Activated CD4-positive, alpha-beta T cell treated with anti-CD3 and anti-CD28 coated beads, Interleukin-2, amount 50 U/mL, for 16 hours (primary cell): ENCODE measurements at regions not wholly inside any gene's neighbourhood (a gene's known extent, or its start where the extent isn't known, plus 50 kb on each side); places are given as distances from the start of the nearest gene placed in this dataset.

Source experiments
- DNase-seq: peaks from one replicate; pipeline ENCODE4 v3.0.0-alpha.2; 2020

DNA sequence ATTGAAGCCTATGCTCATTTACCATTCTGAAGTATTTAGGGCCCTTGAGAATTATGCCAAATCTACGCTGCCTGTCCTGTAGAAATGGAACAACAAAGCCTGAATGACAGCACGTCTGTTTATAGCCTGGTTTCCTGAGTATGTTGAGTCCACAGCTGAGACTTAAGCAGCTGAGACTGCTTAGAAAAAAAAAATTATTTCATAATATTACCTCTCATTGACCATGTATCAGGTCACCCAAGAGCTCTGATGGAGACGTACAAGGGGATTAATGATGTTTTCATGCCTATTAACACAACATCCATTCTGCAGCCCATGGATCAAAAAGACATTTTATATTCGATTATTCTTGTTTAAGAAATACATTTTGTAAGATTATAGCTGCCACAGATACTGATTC, 387.2 kb upstream of the NCAM2 start:
- no peak for DNase-seq

DNA sequence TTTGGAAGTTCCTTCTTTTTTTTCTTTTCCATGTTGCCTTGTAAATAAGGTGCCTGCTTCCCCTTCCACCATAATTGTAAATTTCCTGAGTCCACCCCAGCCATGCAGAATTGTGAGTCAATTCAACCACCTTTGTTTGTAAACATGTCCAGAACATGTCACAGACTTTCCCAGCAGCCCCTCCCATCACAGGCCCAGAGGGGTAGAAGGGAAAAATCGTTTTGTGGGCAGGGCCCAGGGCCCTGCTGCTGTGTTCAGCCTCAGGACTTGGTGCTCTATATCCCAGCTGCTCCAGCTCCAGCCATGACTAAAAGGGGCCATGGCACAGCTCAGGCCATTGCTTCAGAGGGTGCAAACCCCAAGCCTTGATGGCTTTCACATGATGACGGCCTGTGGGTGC, 384.6 kb upstream of the NCAM2 start:
- no peak for DNase-seq

DNA sequence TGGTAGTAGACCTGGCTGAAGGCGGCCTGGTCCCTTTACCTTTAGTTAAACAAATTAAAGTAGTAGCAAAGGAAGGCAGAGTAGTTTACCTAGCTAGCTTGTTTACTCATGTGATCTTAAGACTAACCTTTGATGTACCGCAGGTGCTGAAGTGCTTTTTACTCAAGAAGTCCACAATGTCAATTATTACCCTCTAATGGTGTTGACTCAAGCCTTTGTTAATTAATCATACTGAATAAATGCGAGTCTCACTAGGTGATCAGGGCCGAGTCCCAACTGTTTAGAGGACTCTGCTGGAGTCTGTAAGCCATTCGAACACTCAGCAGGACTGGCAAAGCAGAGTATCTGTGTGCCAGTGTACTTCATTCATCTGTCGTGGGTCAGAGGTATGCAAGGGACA, 381.1 kb upstream of the NCAM2 start:
- no peak for DNase-seq

DNA sequence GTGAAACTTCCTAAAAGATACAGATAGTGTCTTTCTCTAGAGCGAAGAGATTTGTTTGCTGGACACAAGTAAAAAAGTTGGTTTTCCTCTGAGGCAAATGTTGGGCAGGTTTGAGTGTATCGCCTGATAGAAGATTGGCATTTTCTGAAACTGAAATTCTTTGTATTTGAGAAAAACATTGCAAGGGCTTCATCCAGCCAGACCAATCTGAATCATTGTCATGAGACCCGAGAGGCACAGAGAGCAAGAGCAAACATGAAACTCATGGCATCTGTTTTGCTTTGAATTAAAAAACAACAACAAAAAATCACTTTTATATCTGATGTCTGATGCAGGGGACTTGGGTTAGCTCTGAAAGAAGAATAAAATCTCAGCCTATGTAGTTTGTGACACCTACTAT, 379.3 kb upstream of the NCAM2 start:
- DNase-seq = no peak

GRCh38 chr21:20627594-20627993, 370.6 kb upstream of the NCAM2 start:
- no peak for DNase-seq

DNA sequence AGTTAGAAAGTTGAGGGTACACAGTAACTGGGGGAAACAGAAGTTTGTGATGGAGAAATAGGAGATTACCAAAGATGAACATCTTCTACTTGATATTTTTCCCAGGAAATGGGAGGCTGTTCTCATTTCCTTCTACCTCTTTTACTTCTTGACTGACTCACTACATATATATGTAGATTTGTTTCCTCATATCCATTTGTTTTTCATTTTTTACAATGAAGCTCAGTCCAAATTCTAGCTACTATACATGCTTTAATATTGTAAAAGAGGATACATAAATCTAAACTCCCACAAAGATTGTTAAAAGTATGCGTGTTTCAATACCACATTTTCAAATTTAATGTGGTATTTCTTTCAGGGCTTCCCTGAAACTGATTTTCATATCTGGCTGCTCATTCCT, 366.6 kb upstream of the NCAM2 start:
- no peak for DNase-seq

DNA sequence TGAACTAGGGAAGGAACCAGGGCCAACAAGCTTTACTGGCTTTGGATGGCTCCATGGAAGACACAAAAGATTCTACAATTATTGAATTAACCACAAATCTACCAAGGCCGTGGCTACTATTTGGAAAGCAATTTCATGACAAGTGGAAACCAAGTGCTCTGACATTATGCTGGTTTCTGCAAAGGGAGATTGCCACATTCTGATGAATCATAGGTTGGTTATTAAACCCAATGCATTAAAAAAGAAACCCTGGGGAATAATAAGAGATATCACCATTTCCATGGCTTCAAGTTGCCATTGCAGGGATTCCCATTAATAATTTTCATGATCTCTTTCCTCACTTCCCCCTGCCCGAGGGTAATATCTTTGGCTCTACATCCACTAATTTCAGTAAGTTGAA, 359.2 kb upstream of the NCAM2 start:
- no peak for DNase-seq

DNA sequence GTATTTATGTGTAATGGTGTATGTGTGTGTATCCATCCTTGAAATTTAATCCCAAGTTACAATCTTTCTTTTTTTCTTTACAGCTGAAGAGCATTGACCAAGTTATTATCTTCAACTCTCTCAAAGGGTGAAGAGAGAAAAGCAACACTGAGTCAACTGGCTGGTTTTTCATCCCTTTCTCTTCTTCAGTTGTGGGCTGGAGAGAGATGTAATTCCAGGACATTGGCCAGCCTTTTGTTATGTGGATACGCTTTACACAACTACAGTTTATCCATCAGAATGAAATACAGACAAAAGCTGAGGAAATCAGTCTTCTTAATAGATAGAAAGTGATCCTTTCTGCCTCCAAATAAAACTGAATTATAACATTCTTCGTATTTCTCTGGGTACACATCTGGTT, 357.0 kb upstream of the NCAM2 start:
- no peak for DNase-seq

DNA sequence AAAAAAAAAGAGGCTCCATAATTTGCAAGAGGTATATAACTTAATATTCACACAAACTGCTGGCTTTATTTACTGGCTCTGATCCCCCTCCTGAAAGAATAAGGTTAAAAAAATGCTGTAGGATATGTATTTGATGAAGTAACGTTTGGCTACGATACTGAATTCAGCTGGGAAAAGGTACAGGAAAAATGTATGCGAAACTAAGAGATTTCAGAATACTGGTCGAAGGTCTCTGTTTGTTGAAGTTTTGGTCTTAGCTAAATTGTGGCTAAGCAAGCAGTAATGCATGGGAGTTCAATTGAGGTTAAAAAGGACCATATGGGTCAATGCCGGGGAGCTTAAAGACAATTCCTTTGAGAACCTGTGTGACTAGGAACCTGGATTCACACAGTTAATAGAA, 355.5 kb upstream of the NCAM2 start:
- DNase-seq = no peak

GRCh38 chr21:20644552-20644951, 353.7 kb upstream of the NCAM2 start:
- DNase-seq = no peak

DNA sequence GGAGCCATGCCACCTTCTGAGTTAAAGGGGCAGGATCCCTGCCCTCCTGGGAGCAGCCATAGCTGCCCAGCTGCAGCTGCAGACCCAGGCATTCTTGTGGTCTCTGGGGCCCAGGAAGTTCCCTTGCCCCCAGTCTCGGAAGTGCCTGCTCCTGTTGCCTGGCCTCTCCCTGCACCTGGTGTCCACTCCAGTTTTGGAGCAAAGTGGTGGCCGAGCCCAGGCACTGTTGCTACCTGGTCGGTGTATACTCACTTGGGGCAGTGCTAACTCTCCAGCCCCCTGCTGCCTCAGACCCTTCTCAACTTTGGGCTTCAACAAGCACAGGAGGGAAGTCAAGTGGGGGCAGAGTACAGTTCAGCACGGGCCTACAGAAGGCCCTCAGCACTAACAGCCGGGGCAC, 352.9 kb upstream of the NCAM2 start:
- DNase-seq = no peak

DNA sequence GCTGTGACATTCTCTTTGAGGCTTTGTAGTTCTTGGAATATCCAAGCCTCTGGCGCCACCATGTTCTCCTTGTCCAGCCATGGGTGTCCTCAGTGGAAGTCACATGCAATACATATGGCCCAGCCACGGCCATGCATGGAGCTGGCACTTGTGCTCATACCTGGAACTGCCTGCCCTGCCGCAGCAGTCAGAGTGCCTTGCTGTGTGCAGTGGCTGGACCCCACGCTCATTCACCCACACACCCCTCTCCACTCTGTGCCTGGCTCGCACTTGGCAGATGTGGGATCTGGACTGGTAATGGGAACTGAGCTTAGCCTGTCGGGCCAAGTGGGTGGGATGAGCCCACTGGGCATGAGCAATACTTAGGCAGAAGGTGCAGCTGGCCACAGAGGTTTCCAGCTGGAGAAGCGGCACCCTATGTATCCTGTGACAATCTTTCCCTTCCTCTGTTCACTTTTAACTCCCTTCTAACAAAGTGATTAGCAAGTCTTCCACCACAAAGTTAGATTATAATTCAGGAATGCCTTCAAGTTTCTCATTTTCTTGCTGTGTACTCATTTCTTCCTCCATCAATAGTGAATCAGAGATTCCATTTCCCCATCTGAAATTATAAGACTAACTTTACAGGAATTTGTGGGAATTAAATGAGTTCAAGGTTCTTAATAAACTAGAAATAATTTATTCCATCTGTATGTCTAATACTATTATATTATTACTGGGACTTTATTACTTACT, 351.6 kb upstream of the NCAM2 start:
- no peak for DNase-seq

- DNase-seq = no peak
These were observed 350.6 kb upstream of the NCAM2 start for GRCh38 chr21:20647607-20648006.

- DNase-seq = no peak
These were observed 349.0 kb upstream of the NCAM2 start for GRCh38 chr21:20649231-20649630.

GRCh38 chr21:20652846-20653245, 345.4 kb upstream of the NCAM2 start:
- DNase-seq = no peak

- DNase-seq = no peak
These were observed 337.0 kb upstream of the NCAM2 start for GRCh38 chr21:20661246-20661645.

DNA sequence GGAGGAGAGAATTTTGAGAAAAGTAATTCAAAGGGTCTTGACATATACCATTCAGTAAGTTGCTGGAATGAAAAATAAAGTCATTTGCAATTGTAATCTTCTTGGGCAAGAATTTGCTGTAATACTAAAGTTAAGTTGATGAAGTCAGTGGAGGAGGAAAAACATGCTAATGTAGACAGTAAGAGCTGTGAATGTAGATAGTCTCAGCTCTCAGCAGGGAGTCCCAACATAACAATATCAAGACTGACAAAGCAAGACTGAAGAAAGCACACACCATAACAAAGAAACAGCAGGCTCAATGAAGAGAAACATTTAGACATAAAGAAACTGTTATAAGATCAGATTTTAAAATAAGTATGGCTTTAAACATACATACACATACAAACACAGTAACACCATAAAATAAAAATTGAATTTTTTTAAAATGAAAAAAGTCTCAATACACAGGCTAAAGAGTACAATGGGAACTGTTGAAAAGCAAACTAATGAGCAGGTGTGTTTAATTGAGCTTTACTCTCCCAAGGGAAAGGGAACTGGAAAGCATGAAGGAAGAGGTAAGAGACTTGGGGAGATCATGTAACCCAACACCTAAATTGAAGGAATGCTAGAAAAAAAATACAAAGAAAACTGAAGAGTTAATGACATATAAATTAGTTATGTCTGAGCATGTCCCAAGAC, 336.3 kb upstream of the NCAM2 start:
- DNase-seq = no peak

GRCh38 chr21:20662514-20662913, 335.7 kb upstream of the NCAM2 start:
- no peak for DNase-seq

DNA sequence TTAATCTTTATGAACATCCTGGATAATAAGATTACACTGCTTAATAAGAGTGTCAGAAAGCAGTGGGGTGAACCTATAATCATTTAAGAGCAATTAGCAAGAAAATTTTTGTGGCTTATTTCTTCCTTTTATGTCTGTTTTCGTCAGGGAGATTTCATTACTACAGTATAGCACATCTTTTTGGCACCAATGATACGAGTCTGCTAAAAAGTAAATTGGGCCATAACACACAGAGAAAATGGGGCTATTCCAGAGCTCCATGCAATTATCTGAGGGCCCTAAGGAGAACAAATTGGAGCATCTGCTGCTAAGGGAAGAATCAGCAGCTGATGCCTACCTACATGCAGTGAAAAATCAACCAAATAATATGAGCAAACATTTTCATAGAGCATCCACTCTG, 330.3 kb upstream of the NCAM2 start:
- no peak for DNase-seq

DNA sequence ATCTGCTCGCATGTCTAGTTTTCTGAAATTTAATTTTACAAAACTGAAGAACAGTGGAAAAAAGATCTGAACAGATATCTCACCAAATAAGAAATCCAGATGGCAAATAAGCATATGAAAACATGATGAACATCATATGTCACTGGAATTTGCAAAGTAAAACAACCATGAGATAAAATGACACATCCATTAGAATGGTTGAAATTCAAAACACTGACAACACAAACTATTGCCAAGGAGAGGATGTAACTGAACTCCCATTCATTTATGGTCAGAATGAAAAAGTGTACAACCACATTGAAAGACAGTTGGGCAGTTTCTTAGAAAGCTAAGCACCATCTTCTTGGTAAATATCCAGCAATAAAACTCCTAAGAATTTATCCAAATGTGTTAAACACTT, 312.7 kb upstream of the NCAM2 start:
- no peak for DNase-seq

DNA sequence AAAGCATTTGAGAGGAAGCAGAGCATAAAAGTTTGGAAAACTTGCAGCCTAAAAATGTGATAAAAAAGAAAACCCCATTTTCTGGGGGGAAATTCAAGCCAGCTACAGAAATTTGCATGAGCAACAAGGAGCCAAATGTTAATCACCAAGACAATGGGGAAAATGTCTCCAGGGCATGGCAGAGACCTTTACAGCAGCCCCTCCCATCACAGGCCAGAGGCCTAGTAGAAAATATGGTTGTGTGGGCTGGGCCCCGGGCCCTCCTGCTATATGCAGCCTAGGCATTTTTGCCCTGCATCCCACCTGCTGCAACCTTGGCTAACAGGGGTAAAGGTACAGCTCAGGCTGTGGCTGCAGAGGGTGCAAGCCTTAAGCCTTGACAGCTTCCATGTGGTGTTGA, 299.6 kb upstream of the NCAM2 start:
- no peak for DNase-seq

DNA sequence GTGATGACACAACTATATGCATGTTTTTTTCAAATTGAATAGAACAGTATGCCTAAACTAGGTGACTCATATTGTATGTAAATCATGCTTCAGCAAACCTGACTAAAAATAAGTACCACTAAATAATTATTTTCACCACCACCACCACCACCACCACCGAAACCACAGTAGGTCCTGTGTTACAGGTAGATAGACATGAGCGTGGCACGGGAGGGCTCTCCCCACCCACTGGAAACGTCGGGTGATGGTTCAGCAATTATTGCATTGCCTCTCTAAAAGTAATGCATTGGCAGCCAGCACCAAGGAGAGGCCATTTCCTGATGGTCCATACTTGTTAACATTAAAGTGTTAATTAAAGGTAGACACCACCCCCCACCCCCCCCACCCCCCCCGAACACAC, 297.0 kb upstream of the NCAM2 start:
- DNase-seq = no peak

DNA sequence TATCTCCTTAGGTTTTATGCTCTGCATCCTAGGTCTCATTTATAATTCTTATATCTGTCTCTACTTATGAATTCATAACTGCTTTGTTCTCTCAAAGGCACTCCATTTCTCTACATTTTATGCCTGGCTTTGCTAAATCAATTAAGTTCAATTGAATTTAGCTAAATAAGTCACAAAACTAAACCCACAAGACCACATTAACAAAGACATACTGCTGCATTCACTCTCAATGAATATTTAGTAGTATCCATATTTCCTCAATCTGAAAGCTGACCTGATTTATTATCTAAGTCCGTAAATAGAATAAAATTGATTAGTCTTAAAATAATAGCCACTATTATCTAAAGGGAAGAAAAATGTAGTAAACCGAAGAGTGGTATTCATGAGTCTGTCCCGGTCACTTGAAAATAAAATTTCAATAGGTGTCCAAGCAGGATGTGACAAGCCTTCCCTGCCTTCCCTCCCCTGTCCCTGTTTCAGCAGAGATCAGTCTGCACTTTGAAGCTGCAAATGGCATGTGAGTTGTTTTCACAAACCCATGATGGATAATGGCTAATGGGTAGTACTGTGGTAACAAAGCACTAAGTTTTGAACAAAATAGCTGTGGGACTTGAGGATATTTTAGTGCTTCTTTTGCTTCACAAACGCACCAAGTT, 295.0 kb upstream of the NCAM2 start:
- DNase-seq = no peak

- DNase-seq = no peak
These were observed 277.6 kb upstream of the NCAM2 start for GRCh38 chr21:20720623-20721022.

- no peak for DNase-seq
These were observed 277.1 kb upstream of the NCAM2 start for GRCh38 chr21:20721151-20721550.
